Lung (tissue), 11 donors: ENCODE measurements at regions not wholly inside any gene's neighbourhood (a gene's known extent, or its start where the extent isn't known, plus 50 kb on each side); places are given as distances from the start of the nearest gene placed in this dataset.

ENCODE experiments used
- ATAC-seq: fragments of 200-7000 bp; cut with Tn5 transposase; one replicate; pipeline ENCODE4 v1.9.1; 2020; ENCODE audit warnings: moderate number of reproducible peaks; ENCODE audit not compliant: insufficient read depth, low FRiP score
- DNase-seq, 3 donors: peaks; one replicate each; pipeline ENCODE4 v3.0.0-alpha.2; 2013 to 2017
- H3K27ac ChIP-seq, 2 donors: one replicate each; pipeline ENCODE4 v1.5.1; 2013; ENCODE audit warnings: mild to moderate bottlenecking in 2 of 2, moderate library complexity in 2 of 2, control low read depth in 1 of 2, inconsistent platforms in 1 of 2, low read depth in 1 of 2, low read length in 1 of 2
- H3K27me3 ChIP-seq, 3 donors: one replicate each; pipeline ENCODE4 v1.5.1; 2013; ENCODE audit warnings: low read length in 2 of 3; ENCODE audit not compliant: control insufficient read depth in 3 of 3, insufficient read depth in 3 of 3
- H3K36me3 ChIP-seq, 4 donors: one replicate each; pipeline ENCODE4 v1.5.1; 2013; ENCODE audit warnings: low read length in 4 of 4, mild to moderate bottlenecking in 1 of 4, moderate library complexity in 1 of 4; ENCODE audit not compliant: control insufficient read depth in 4 of 4, insufficient read depth in 4 of 4
- H3K4me1 ChIP-seq, 5 donors: one replicate each; pipeline ENCODE4 v1.5.1; 2013; ENCODE audit warnings: low read length in 5 of 5, mild to moderate bottlenecking in 2 of 5, moderate library complexity in 1 of 5; ENCODE audit not compliant: control insufficient read depth in 5 of 5, insufficient read depth in 5 of 5
- H3K4me3 ChIP-seq: one replicate; pipeline ENCODE4 v1.5.1; 2013; ENCODE audit warnings: mild to moderate bottlenecking, control low read depth, moderate library complexity
- H3K9ac ChIP-seq, 2 donors: one replicate each; pipeline ENCODE4 v1.5.1; 2013; ENCODE audit warnings: low read length in 2 of 2, control low read depth in 1 of 2; ENCODE audit not compliant: insufficient read depth in 1 of 2
- H3K9me3 ChIP-seq, 4 donors: one replicate each; pipeline ENCODE4 v1.5.1; 2013; ENCODE audit warnings: low read length in 3 of 4, mild to moderate bottlenecking in 1 of 4, moderate library complexity in 1 of 4; ENCODE audit not compliant: control insufficient read depth in 4 of 4, insufficient read depth in 3 of 4
- CTCF ChIP-seq: IDR thresholded peaks from 2 replicates; pipeline ENCODE4 v1.5.1; 2012; ENCODE audit warnings: mild to moderate bottlenecking; ENCODE audit errors: control extremely low read depth, extremely low read depth
- WGBS, 2 donors: extraction: QIAGEN DNeasy Blood & Tissue Kit; methylation state at CpG; one replicate each; pipeline ENCODE4 v1.1.7; 2013; 5-methylcytosine and 5-hydroxymethylcytosine counted together
- donor health status: control.
- donor health status: control.
- donor health status: Bipolar disorder and iron deficiency.
- donor health status: healthy.
- donor health status: DM: yes; HTN: yes; CAD: no.

GRCh38 chr4:137345597-137345996 lies 186.7 kb downstream of the PCDH18 start:
- ATAC-seq (no peak), DNase-seq (no peak)
- Histone ChIP-seq H3K9me3 (peaks cover 0 to 2% (median 0%) of the 10 kb centered on the region in 4 donors), H3K36me3 (no peaks in the 10 kb centered on the region), H3K9ac (no peak overlapping the region), H3K27me3 (no peaks in the 10 kb centered on the region), H3K4me1 (no peaks in the 10 kb centered on the region), H3K27ac (no peak overlapping the region), H3K4me3 (no peak overlapping the region)
- WGBS, 2 donors = 95 to 97% methylated on average over 1 of the region's 1 CpG
- TF ChIP-seq CTCF = no peak

- no peak for DNase-seq
- TF ChIP-seq CTCF = no peak
- 70 to 84% methylated on average over 8 of the region's 8 CpGs for WGBS, 2 donors
- Histone ChIP-seq H3K27ac (no peak overlapping the region), H3K4me3 (no peak overlapping the region), H3K36me3 (no peaks in the 10 kb centered on the region), H3K9me3 (no peaks in the 10 kb centered on the region), H3K9ac (no peak overlapping the region), H3K27me3 (no peaks in the 10 kb centered on the region), H3K4me1 (no peaks in the 10 kb centered on the region)
- no peak for ATAC-seq
Observed at GRCh38 chr4:137343221-137343620, 189.1 kb downstream of the PCDH18 start.

- Histone ChIP-seq H3K9me3 (peaks cover 0 to 7% (median 0%) of the 10 kb centered on the region in 4 donors), H3K36me3 (no peaks in the 10 kb centered on the region), H3K4me3 (no peak overlapping the region), H3K27me3 (no peaks in the 10 kb centered on the region), H3K9ac (no peak overlapping the region), H3K4me1 (no peaks in the 10 kb centered on the region), H3K27ac (no peak overlapping the region)
- TF ChIP-seq CTCF = no peak
- WGBS, 2 donors = 85 to 93% methylated on average over 1 of the region's 1 CpG
- ATAC-seq (no peak), DNase-seq (no peak)
Observed at GRCh38 chr4:137333031-137333430, 199.3 kb downstream of the PCDH18 start.

- H3K4me1 ChIP-seq = no peaks in the 10 kb centered on the region
- H3K27ac ChIP-seq = no peak overlapping the region
- 93 to 96% methylated on average over 3 of the region's 3 CpGs for WGBS, 2 donors
- H3K36me3 ChIP-seq = no peaks in the 10 kb centered on the region
- no peak overlapping the region for H3K4me3 ChIP-seq
- H3K27me3 ChIP-seq = no peaks in the 10 kb centered on the region
- DNase-seq = no peak
- no peak for ATAC-seq
- H3K9ac ChIP-seq = no peak overlapping the region
- H3K9me3 ChIP-seq = no peaks in the 10 kb centered on the region
- no peak for TF ChIP-seq CTCF
Observed at GRCh38 chr4:137312257-137312656, 220.0 kb downstream of the PCDH18 start.
